ENCODE measurements at regions not wholly inside any gene's neighbourhood (a gene's known extent, or its start where the extent isn't known, plus 50 kb on each side); places are given as distances from the start of the nearest gene placed in this dataset.

DNA sequence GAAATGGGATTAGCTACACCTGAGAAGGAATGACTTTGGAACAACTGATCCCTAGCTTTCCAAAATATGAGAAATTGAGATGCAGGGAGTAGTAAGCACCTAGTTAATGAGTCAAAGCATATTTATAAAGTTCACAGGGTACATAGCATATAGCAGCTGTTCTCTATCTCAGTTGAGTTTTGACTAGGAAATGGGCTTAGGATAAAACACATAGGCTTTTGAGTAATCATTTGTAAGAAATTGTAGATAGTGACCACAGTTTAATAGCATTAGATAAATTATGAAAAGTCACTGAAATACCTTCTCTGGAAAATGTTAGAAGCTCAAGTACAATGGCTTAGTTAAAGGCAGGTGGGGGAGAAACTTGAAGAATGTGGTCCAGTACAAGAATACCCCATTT is 444.7 kb upstream of the TNP1 start:
- DNase-seq (ENCODE audit: low read depth in 2 of 2), result no peak

DNA sequence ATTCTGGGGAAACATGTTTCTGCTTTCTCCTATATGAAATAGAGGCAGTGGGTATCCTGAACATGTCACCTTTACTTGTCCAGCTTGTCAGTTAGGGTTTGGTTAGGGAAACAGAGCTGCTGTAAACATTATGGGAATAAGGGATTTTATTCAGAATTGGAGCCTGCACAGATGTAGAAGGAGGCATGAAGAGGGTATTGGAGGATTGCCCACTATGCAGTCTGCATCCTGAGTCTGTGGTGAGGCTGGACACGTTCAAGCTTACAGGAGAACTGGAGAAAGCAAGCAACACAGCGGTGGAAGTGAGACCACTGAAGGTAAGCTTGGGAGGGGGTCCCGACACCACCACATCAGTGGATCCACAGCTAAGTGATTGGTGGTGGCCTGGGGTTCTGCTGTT is 443.0 kb upstream of the TNP1 start:
- no peak for DNase-seq (ENCODE audit: low read depth in 2 of 2)

DNA sequence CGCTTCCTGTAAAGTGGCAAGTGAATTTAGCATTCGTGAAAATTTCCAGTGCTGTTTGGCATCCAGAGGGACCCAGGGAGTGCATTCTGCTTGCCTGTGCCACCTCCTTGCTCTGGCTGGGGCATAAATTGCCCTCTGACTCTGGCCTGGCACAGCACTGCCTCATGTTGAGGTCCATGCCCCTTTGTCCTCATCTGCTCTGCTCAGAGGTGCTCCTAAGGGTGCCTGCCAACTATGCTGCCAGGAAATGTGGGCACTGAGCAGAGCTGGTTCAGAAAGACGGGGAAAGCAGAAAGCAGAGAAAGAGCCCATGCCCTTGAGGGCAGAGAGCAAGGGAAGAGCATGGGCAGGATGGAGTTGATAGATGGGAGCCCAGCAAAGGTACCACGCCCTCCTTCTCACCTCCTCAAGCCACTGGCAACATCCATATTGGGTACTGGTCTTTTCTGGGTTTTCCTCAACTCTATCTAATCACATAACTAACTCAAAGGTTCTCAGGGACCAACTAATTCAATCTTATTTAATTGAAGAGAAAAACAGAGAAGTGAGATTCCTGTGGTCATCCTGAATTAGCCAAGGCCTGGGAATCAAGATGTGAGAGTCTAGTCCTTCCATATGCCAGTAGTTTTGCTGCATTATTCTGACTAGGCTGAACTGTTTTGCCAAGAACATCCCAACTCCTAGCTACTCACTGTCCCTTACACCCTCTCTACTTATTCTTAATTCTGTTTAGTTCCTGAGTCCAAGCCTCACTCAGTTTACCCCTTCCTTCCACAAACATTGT is 441.5 kb upstream of the TNP1 start:
- no peak for DNase-seq (ENCODE audit: low read depth in 2 of 2)

DNA sequence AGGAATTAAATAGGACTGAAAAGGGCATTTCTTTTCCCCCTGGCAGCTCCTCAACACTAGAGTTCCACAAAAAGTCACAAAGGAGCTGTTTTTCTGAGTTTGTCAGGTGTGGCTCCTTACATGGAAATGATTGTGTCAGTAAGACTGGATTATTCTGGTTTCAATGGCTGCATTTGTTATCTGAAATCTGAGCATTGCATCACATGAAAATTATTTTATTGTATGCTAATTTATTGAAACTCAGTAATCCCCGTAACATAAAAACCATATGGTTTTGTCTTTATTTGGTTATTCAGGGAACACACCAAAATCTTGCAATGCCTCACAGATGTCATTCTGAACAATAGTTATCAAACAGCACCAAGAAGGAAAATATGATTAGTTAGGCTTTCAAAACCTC is 439.7 kb upstream of the TNP1 start:
- no peak for DNase-seq (ENCODE audit: low read depth in 2 of 2)

DNA sequence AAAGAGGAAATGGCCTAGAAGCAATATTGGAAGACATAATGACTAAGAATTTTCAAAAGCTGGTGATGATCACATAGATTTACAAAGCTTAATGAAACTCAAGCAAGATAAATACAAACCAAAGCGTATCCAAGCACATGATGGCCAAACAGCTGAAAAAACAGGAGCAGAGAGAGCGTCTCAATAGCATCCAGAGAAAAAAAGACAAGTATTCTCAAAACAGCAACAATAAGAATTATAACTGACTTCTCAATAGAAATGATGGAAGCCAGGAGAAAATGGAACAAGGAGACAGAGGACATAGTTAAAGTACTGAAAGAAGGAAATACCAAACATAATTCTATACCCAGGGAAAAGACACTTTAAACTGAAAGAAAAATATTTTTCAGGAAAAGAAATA is 437.2 kb upstream of the TNP1 start:
- no peak for DNase-seq (ENCODE audit: low read depth in 2 of 2)

DNA sequence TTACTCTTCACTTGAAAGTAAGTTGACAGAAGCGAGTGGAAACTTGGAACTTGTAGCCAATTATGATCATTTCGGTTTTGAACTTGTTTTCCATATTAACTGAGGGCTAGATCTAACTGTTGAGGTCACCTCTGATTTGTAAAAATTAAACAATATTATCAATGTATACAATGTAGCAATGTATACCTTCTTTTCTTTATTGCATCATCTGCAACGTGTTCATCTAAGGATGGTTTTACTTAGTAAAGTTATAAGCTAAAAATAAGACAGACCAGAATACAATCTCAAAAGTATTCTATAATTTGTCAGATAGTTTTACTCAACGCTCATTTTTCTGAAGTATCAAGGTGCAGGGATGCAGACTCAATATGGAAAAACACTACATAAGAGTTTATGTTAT is 435.0 kb upstream of the TNP1 start:
- no peak for DNase-seq (ENCODE audit: low read depth in 2 of 2)

DNA sequence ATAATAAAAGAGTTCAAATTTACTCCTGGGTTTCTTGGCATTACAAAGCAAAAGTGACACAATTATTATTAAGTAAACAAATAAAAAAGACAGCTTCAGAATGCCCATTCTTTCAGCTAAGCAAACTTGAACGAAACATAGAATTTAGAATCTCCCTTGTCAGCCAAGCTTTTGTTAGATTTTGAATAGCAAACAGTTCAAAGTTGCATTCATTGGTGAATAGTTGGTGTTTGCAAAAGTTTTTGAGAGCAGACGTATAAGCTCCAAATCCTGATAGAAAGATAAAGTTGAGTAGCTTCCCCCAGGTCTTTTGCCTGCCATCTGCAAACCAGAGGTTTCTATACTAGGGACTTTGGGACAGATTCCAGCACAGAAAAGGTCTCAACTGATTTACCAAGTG is 434.3 kb upstream of the TNP1 start:
- DNase-seq (ENCODE audit: low read depth in 2 of 2), result no peak

DNA sequence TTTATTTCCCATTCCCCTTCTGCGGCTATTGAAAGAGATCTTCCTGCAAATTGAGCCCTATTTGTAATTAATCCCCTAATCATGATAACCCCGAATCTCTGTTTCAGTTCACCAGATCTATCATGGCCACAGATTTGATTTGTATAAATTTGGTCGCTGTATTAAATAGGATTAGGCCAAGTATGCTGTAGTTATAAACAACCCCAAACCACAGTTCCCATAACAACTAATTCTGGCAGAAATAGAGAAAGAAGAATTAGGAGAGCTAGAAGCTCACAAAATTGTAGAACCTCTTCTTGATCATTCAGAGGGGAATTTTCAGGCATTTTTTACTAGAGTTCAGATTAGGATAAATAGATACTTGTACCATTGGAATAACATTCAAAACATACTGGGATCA is 433.7 kb upstream of the TNP1 start:
- no peak for DNase-seq (ENCODE audit: low read depth in 2 of 2)

DNA sequence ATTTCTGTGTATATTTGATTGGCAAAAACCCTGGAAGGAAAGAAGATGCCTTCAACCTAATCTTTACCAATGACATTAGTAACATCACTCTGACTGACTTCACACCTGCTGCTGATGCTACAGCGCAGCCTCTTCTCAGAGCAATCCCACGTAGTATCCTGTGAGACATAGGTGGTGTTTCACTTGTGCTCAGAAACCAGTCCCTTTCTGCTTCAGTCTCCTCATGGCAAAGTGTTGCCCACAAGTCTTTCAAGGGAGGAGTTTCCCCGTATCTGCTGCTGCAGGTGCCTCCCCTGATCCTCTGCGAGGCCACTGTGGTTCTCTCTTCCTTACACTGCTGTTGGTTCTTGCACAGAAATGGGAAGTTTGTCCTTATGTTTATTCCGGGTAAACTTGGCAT is 433.2 kb upstream of the TNP1 start:
- no peak for DNase-seq (ENCODE audit: low read depth in 2 of 2)

DNA sequence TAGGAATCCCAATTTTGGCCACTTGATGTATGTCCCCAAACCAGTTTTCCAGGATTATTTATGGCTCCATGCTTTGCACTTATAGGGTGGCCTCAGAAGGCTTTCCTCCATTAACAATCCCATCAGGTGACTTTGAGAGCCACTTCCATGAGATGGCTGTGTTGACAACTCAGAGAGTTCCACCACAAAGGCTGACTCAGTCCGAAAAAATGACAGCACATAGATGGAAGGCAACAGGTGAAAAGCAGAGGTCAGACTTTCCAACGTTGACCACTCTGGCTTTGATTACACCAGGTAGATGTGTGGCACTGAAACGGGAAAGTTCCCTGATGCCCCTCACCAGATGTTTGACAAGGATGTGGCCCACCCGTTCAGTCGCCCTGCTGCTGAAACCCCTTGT is 431.4 kb upstream of the TNP1 start:
- DNase-seq (ENCODE audit: low read depth in 2 of 2), result no peak

DNA sequence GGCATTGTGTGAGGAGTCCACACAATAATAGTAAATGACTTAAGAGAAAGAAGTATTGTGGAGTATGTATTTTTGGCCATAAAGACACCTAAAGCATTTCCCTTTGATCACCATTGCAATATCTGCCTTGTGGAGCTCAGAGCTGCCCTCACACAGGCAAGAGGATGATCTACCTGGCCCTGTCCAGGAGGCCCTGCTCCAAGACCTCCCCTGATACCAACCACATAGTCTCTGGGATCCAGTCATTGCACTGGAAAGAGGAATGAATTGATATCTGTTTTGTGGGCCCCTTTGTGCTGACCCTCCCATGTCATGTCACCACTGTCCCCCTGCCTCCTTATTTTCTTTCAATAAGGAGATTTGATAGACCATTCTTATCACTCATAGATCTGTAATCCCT is 430.6 kb upstream of the TNP1 start:
- DNase-seq (ENCODE audit: low read depth in 2 of 2), result no peak

DNA sequence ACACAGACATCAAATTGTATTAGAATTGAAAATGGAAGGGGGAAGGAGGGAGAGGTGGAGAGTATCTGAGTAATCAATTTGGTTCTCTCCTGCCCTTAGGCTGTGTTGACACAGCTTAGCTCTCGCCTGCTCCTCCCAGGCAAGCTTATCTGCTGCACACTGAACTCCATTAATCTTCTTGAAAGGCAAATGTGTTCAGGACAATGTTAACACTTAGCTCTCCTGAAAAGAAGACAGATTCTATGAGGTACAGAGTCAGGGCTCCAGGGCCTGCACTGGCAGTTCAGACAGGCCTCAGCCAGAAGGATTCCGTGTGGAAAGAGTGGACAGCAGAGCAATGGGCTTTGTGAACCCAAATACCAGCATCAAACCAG is 430.0 kb upstream of the TNP1 start:
- DNase-seq (ENCODE audit: low read depth in 2 of 2), result no peak

DNA sequence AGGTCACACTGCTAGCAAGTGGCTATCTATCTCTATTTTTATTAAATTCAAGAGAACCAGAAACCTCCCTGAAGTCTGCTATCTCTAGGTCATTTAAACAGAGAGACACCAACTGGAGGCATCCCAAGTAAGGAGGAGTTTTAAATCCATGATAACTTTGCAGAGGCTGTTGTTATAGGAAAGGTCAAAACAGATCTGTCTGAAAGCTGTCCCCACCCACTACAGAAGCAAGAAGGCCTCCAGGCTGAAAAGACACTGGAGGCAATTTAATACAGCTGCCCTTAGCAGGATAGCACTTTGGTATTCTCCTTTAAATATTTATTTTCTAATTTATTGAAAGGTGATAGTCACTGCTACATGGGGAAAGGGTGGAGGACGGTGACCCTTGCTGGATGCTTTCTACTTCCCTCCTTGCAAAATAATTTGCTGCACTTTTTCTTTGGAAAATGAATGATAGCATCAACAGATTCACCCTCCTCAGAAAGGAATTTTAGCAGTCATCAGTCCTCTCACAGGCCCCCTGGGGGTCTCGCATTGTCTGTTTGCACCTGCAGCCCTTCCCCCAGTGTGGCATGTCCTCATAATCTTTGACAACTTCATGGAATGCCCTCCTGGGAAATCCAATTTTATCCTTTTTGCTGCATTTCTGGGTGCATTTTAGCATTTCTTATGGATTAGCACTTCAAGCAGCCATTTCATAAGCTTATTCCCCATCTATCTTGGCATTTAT is 429.5 kb upstream of the TNP1 start:
- DNase-seq (ENCODE audit: low read depth in 2 of 2), result no peak

DNA sequence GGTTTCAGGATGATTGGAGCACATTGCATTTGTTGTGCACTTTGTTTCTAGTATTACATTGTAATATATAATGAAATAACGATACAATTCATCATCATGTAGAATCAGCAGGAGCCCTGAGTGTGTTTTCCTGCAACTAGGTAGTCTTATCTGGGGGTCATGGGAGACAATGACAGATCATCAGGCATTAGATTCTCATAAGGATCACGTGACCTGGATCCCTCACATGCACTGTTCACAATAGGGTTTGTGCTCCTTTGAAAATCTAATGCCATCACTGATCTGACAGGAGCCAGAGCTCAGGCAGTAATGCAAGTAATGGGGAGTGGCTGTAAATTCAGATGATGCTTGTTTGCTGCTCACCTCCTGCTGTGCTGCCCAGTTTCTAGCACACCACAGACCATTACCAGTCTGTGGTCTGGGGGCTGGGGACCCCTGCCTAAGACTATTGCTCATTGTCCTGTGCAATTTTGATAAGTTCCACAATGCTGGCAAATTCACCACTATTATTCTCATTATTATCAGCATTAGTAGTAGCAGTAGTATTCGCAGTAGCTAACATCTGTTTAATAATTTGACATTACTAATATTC is 428.7 kb upstream of the TNP1 start:
- DNase-seq (ENCODE audit: low read depth in 2 of 2), result no peak

DNA sequence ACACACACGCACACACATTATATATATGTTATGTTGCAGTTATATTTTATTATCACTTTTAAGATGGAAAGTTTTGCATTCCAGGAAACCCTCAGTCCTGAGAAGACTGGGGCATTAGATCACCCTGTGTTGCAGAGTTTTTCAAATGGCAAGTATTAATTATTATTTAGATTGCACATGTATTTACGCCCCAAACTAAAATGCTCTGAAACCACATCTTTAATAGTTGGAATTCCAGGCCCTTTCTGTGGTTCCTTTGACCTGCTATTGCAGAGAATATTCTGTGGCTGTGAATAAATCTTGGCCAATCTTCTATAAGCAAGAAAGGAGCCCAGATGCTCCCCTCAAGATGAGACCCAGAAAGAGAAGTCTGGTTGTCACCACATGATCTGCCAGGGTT is 427.0 kb upstream of the TNP1 start:
- DNase-seq (ENCODE audit: low read depth in 2 of 2), result no peak

DNA sequence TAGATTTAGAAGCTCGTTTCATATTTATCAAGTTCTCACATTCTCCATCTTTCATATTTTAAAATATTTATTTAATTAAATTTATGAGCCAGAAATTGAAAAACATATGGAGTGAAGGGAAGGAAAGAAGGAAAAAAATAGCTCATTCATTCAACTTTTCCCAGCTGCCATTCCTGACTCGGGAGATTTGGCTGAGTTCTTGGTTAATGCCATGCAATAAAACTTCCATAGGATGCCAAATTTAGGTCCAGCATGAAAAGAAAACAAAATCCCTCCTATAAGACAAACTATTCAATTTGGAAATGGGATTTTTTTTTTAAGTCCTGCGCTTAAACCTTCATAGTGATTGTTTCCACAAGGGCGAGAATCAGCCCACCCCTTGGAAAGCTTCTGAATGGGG is 426.1 kb upstream of the TNP1 start:
- DNase-seq (ENCODE audit: low read depth in 2 of 2), result no peak

DNA sequence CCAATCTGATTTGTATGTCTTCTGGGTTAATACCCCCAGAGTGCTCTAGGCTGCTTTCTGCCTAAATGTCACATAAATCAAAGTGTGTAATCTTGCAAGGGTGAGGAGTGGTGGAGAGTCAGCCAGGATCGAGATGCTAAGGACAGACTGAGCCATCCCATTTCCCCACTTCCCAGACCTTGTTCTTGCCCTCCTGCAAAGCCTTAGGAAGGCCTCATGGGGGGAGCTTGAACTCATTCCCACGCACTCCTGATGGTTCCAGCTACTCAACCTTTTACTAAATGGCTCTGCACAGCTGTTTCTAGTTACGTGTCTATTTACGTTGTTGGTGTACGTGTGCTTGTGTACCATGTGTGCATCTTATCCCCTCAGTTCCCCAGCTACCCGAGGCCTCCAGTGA is 423.6 kb upstream of the TNP1 start:
- DNase-seq (ENCODE audit: low read depth in 2 of 2), result no peak

DNA sequence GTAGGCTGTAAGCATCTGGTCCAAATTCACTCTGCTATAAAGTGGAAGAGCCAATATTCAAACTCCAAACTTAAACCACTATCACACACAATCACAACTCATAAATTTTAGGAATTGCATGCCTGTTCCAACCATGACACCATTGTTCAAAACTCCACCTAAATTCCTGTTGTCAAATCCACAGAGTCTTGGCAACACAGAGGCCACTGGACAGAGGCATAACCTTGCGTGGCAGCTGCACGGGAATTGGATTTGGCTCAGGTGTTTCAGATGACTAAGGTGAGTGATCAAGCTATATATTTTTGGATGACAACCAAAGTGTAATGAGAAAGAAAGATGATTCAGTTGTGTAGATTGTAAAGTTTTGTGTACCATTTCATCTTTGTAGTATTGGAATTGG is 422.7 kb upstream of the TNP1 start:
- DNase-seq (ENCODE audit: low read depth in 2 of 2), result no peak

DNA sequence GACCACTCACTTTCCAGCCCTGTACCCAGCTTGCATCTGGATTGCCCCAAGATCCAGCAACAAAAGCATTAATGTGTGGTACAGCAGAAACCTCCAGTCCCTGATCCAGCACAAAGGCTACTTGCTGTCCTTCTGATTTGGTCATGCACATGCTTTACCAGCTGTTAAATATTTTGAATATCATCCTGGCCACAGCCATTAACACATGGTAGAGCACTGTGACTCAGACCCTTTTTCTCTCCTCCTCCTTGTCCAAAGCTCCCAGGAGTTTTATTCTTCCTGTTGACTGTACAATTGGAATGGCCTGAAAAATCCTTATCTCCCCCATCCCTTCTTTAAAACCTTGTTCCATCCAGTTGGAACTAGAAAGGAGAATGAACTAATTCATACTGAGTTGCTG is 419.7 kb upstream of the TNP1 start:
- DNase-seq (ENCODE audit: low read depth in 2 of 2), result no peak

DNA sequence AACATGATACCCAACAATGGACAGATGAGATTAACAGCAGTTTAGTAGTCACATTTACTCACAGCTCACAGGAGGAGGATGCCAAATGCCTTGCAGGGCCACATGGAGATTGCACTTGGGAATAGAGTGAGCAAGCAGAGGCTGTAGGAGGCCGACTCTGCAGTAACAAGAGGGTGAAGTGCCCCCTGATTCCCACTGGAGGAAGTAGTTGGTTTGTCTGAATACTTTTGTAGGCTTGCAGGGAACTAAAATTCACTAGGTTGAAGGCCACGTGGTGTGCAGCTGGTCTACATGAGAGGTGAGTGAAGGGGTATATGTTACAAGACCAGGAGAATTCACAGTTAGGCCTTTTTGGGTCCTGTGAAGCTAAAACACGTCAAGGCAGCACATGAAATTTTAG is 419.3 kb upstream of the TNP1 start:
- no peak for DNase-seq (ENCODE audit: low read depth in 2 of 2)

DNA sequence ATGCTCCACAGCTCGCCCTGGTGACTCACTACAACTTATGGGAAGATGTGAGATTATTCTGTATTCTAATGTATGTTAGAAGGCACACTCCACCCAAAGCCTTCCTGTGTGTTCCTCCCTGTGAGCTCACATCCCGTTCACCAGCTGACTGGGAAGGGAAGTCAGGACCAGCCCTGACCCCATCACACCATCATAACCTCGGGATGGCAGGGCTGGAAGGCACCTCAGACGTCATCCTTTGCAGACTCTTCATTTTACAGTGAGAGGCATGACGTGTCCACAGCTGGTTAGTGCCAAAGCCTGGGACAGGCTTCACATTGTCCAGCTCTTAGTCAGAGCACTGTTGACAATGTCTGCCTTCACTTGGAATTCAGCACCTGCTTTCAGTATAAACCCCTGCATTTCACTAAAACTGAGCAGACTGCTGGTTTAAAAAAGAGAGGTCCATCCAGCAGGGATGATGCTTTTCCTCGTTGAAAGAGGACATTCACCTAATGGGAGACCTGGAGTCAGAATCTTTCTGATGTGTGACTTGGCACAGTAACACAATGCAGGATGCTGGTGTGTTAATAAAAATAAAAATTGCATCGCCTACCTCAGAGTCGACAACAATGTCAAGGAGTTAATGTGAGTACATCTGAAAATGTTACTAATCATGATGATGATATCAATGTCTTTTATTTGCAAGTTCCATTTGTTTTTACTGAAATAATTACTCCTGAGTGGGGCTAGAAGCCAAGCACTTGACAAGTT is 418.0 kb upstream of the TNP1 start:
- no peak for DNase-seq (ENCODE audit: low read depth in 2 of 2)

DNA sequence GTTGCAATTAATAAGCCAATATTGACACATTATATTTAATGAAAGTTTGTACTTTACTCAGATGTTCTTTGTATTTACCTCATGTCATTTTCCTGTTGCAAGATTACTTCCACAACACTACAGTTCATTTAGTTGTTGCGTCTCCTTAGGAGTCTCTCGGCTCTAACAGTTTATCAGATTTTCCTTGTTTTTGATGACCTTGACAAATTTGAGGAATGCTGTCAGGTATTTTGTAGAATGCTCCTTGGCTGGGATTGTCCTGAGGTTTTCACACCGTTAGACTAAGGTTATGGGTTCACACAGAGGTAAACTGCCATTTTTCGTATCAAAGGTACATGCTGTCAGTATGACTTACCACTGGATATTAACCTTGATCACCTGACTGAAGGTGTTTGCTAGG is 416.6 kb upstream of the TNP1 start:
- DNase-seq (ENCODE audit: low read depth in 2 of 2), result no peak

DNA sequence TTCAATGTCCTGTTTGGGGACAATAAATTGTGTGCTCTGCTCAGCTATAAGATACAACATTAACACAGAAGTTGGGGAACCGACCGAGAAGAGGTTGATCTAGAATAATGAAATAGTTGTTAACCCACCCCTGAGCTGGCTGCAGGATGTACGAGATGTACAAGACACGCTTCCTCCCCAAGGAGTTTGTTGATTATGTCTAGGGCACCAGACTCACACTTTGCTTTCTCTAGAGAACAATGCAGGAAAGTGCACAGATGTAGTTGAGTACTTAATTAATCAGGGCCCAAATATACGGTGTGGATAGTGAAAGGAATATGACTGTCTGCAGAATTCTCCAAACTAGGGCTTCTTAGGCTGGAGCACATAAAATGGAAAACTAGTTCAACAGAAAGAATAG is 415.2 kb upstream of the TNP1 start:
- no peak for DNase-seq (ENCODE audit: low read depth in 2 of 2)
